ENCODE measurements at regions not wholly inside any gene's neighbourhood (a gene's known extent, or its start where the extent isn't known, plus 50 kb on each side); places are given as distances from the start of the nearest gene placed in this dataset.

DNA sequence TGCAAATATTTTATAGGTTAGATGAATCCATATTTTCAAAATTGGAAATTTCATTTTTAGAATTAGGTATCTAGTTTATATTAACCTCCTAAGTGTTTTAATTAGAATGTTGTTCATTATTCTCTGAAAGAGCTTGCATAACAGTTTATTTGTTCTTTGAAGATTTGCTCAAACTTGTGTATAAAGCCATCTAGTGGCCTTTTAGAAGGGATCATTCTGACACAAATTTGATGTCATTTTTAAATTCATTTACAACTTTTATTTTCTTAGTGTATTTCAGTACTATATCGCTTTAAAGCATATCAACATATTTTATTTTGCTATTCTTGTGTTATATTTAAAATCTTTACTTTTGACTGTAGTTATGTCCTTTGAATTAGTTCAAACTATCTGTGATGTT is 527.0 kb upstream of the NRG3 start:
- DNase-seq (ENCODE audit: low spot score in 2 of 2), result no peak
- Histone ChIP-seq H3K27ac (no peak overlapping the region), H3K36me3 (no peaks in the 10 kb centered on the region), H3K4me1 (no peaks in the 10 kb centered on the region), H3K27me3 (no peaks in the 10 kb centered on the region), H3K4me3 (no peak overlapping the region), H3K9me3 (no peaks in the 10 kb centered on the region)
- TF ChIP-seq, protein P1, sequence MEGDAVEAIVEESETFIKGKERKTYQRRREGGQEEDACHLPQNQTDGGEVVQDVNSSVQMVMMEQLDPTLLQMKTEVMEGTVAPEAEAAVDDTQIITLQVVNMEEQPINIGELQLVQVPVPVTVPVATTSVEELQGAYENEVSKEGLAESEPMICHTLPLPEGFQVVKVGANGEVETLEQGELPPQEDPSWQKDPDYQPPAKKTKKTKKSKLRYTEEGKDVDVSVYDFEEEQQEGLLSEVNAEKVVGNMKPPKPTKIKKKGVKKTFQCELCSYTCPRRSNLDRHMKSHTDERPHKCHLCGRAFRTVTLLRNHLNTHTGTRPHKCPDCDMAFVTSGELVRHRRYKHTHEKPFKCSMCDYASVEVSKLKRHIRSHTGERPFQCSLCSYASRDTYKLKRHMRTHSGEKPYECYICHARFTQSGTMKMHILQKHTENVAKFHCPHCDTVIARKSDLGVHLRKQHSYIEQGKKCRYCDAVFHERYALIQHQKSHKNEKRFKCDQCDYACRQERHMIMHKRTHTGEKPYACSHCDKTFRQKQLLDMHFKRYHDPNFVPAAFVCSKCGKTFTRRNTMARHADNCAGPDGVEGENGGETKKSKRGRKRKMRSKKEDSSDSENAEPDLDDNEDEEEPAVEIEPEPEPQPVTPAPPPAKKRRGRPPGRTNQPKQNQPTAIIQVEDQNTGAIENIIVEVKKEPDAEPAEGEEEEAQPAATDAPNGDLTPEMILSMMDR (IDR thresholded peaks at IDR 0.05), result no peak
- TF ChIP-seq POLR2A (IDR thresholded peaks at IDR 0.05), result no peak
- no peak for TF ChIP-seq POLR2AphosphoS5 (IDR thresholded peaks at IDR 0.05)
- intact Hi-C loops (cut with DNase I; ENCODE audit: low total_unique reads), result no loop called here

DNA sequence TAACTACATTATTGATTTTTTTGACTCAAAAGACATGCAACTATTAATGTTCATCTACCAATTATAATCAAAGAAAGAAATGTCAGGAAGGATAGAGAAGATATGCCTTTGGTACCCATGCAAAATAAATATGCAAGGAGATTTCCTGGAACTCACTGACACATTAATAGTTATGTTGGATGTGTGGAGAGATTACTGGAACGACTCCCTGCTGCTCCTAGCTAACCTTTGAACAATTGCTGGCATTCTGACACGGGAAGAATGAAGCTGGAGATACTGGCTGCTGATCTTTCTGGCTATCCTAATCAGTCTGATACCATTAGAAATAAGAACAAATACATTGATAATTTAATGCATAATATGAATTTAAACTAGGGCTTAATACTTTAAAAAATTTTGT is 507.9 kb upstream of the NRG3 start:
- H3K27ac ChIP-seq, result no peak overlapping the region
- no peaks in the 10 kb centered on the region for H3K36me3 ChIP-seq
- H3K4me3 ChIP-seq, result no peak overlapping the region
- intact Hi-C loops (cut with DNase I; ENCODE audit: low total_unique reads), result loop anchor here (5.0 kb wide), 1 partner anchor 570 kb away; no protein-coding TSS in a partner anchor
- TF ChIP-seq POLR2AphosphoS5 (IDR thresholded peaks at IDR 0.05) (no peak), POLR2A (IDR thresholded peaks at IDR 0.05) (no peak)
- TF ChIP-seq, protein P1 (IDR thresholded peaks at IDR 0.05), result no peak
- no peak for DNase-seq (ENCODE audit: low spot score in 2 of 2)
- H3K27me3 ChIP-seq, result no peaks in the 10 kb centered on the region
- H3K4me1 ChIP-seq, result no peaks in the 10 kb centered on the region
- no peaks in the 10 kb centered on the region for H3K9me3 ChIP-seq

DNA sequence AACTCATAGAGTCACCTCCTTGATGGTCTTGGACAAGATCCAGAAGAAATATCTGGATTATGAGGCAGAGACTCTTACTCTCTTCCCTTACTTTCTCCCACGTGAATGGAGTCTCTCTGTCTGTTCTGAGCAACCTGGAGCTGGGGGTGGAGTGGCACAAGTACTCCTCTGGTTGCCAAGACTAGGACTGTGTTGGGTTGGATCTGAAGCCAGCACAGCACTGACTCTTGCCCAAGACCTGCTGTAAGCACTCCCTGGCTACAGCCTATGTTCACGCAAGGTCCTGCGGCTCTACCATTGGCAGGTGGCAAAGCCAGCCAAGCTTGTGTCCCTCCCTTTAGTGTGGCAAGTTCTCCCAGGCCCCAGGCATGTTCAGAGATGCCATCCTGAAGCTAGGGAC is 488.2 kb upstream of the NRG3 start:
- intact Hi-C loops (cut with DNase I; ENCODE audit: low total_unique reads), result no loop called here
- TF ChIP-seq POLR2AphosphoS5 (IDR thresholded peaks at IDR 0.05) (no peak), POLR2A (IDR thresholded peaks at IDR 0.05) (no peak)
- TF ChIP-seq, protein P1 (IDR thresholded peaks at IDR 0.05), result no peak
- H3K27ac ChIP-seq, result no peak overlapping the region
- no peaks in the 10 kb centered on the region for H3K27me3 ChIP-seq
- no peaks in the 10 kb centered on the region for H3K4me1 ChIP-seq
- H3K9me3 ChIP-seq, result peaks cover 0 to 7% of the 10 kb centered on the region in 2 donors
- DNase-seq (ENCODE audit: low spot score in 2 of 2), result no peak
- H3K36me3 ChIP-seq, result no peaks in the 10 kb centered on the region
- no peak overlapping the region for H3K4me3 ChIP-seq

DNA sequence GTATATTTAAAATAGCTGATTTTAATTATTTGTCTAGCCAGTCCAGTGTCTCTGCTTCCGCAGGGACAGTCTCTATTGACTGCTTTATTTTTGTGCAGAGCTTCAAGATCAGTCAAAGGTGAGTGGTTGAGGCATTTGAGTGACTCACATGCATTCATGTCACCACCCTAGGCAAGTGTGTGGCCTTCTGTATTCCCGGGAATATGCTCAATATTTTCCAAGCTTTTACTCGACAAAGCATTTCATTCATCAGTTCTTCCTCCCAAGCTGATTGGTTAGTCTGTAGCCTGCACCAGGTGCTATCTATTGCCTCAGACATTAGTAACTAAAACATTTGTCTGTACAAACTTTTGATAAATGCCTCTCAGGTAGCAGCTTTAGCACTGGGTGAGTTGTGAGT is 471.5 kb upstream of the NRG3 start:
- Histone ChIP-seq H3K4me3 (no peak overlapping the region), H3K4me1 (no peaks in the 10 kb centered on the region), H3K36me3 (no peaks in the 10 kb centered on the region), H3K9me3 (no peaks in the 10 kb centered on the region), H3K27me3 (no peaks in the 10 kb centered on the region), H3K27ac (no peak overlapping the region)
- intact Hi-C loops (cut with DNase I; ENCODE audit: low total_unique reads), result no loop called here
- DNase-seq (ENCODE audit: low spot score in 2 of 2), result no peak
- TF ChIP-seq POLR2A (IDR thresholded peaks at IDR 0.05), result no peak
- TF ChIP-seq, protein P1 (IDR thresholded peaks at IDR 0.05), result no peak
- no peak for TF ChIP-seq POLR2AphosphoS5 (IDR thresholded peaks at IDR 0.05)

DNA sequence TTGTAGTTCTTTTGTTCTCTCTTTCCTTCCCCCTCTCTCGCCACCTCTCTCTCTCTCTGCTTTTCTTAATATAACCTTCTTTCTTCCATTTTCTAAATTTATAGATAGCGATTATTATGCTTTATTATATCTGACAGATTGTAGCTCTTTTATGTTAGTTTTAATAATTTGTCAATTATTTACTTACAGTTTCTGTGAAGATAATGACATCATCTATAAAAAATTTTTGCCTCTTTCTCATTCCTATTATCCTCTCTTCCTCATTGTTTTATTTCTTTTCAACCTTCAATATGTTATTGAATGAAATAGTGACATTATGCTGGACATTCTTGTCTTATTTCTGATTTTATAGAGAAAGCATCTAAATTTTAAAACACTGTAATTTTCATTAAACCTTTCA is 469.6 kb upstream of the NRG3 start:
- H3K4me3 ChIP-seq, result no peak overlapping the region
- DNase-seq (ENCODE audit: low spot score in 2 of 2), result no peak
- H3K27me3 ChIP-seq, result no peaks in the 10 kb centered on the region
- H3K36me3 ChIP-seq, result no peaks in the 10 kb centered on the region
- intact Hi-C loops (cut with DNase I; ENCODE audit: low total_unique reads), result no loop called here
- TF ChIP-seq, protein P1 (IDR thresholded peaks at IDR 0.05), result no peak
- TF ChIP-seq POLR2AphosphoS5 (IDR thresholded peaks at IDR 0.05) (no peak), POLR2A (IDR thresholded peaks at IDR 0.05) (no peak)
- no peaks in the 10 kb centered on the region for H3K4me1 ChIP-seq
- no peak overlapping the region for H3K27ac ChIP-seq
- no peaks in the 10 kb centered on the region for H3K9me3 ChIP-seq

All from breast epithelium (tissue), 4 donors.